KMS-11 (cell line): ENCODE measurements at regions not wholly inside any gene's neighbourhood (a gene's known extent, or its start where the extent isn't known, plus 50 kb on each side); places are given as distances from the start of the nearest gene placed in this dataset.

Experiments used
- H2AFZ ChIP-seq: fragments of 200-600 bp; sonication (generic); 2 replicates; pipeline ENCODE4 v1.6.1; 2016; ENCODE audit warnings: antibody characterized with exemption, mixed run types, low read depth
- H3K27ac ChIP-seq: fragments of 200-600 bp; sonication (generic); 2 replicates; pipeline ENCODE4 v1.6.1; 2016; ENCODE audit warnings: mild to moderate bottlenecking, mixed run types
- H3K27me3 ChIP-seq: fragments of 200-600 bp; sonication (generic); 2 replicates; pipeline ENCODE4 v1.6.1; 2017; ENCODE audit warnings: mild to moderate bottlenecking, low read depth, mixed run types, moderate library complexity; ENCODE audit not compliant: insufficient read depth
- H3K36me3 ChIP-seq: fragments of 200-600 bp; sonication (generic); 2 replicates; pipeline ENCODE4 v1.6.1; 2017; ENCODE audit warnings: mild to moderate bottlenecking, mixed run types; ENCODE audit not compliant: insufficient read depth
- H3K4me1 ChIP-seq: fragments of 200-600 bp; sonication (generic); 2 replicates; pipeline ENCODE4 v1.6.1; 2016; ENCODE audit warnings: mild to moderate bottlenecking, low read depth, mixed run types; ENCODE audit not compliant: poor library complexity, severe bottlenecking
- H3K4me2 ChIP-seq: fragments of 200-600 bp; sonication (generic); 2 replicates; pipeline ENCODE4 v1.7.0; 2016; ENCODE audit warnings: mild to moderate bottlenecking, mixed run types
- H3K4me3 ChIP-seq: fragments of 200-600 bp; sonication (generic); IDR thresholded peaks from 2 replicates; pipeline ENCODE4 v1.6.1; 2017; ENCODE audit warnings: low read depth, low read length, mixed read lengths; ENCODE audit not compliant: insufficient read depth
- H3K79me2 ChIP-seq: fragments of 200-600 bp; sonication (generic); 2 replicates; pipeline ENCODE4 v1.6.1; 2016; ENCODE audit warnings: low read depth, mixed run types; ENCODE audit not compliant: insufficient read depth
- H3K9ac ChIP-seq: fragments of 200-600 bp; sonication (generic); 2 replicates; pipeline ENCODE4 v1.6.1; 2016; ENCODE audit warnings: mild to moderate bottlenecking, mixed run types
- H4K20me1 ChIP-seq: fragments of 200-600 bp; sonication (generic); 2 replicates; pipeline ENCODE4 v1.6.1; 2016; ENCODE audit warnings: mild to moderate bottlenecking, mixed run types; ENCODE audit not compliant: insufficient read depth
- TF ChIP-seq, protein P1 (sequence below): fragments of 200-600 bp; sonication (generic); conservative IDR thresholded peaks from 2 replicates; pipeline ENCODE4 v1.6.1; 2017; ENCODE audit warnings: low read depth, mild to moderate bottlenecking, antibody characterized with exemption, low read length, moderate library complexity, mixed read lengths

DNA sequence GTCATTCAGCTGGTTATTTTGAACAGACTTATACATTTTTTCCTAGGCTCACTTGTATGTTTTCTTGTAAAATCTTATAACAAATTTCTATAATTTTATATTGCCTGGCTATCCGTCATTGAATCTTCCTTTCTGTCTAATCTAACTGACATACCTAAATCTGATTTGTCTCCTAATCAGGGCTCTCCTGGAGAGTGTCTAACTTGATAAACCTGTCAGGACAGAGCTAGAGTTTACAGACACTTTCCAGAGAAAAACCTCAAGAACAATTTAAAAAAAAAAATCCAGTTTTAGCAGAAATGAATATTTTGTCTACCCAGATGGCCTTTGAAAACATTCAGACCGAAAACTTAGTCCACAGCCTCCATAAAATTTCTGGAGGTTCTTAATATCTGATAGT lies 1305.8 kb downstream of the ROBO1 start:
- no peak overlapping the region for H3K27ac ChIP-seq
- H4K20me1 ChIP-seq, result no peaks in the 10 kb centered on the region
- TF ChIP-seq, protein P1, sequence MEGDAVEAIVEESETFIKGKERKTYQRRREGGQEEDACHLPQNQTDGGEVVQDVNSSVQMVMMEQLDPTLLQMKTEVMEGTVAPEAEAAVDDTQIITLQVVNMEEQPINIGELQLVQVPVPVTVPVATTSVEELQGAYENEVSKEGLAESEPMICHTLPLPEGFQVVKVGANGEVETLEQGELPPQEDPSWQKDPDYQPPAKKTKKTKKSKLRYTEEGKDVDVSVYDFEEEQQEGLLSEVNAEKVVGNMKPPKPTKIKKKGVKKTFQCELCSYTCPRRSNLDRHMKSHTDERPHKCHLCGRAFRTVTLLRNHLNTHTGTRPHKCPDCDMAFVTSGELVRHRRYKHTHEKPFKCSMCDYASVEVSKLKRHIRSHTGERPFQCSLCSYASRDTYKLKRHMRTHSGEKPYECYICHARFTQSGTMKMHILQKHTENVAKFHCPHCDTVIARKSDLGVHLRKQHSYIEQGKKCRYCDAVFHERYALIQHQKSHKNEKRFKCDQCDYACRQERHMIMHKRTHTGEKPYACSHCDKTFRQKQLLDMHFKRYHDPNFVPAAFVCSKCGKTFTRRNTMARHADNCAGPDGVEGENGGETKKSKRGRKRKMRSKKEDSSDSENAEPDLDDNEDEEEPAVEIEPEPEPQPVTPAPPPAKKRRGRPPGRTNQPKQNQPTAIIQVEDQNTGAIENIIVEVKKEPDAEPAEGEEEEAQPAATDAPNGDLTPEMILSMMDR, result no peak
- H3K4me2 ChIP-seq, result no peak overlapping the region
- no peaks in the 10 kb centered on the region for H3K4me1 ChIP-seq
- H3K36me3 ChIP-seq, result no peaks in the 10 kb centered on the region
- H3K4me3 ChIP-seq, result no peak overlapping the region
- H2AFZ ChIP-seq, result no peak overlapping the region
- no peaks in the 10 kb centered on the region for H3K27me3 ChIP-seq
- no peaks in the 10 kb centered on the region for H3K79me2 ChIP-seq
- H3K9ac ChIP-seq, result no peak overlapping the region

DNA sequence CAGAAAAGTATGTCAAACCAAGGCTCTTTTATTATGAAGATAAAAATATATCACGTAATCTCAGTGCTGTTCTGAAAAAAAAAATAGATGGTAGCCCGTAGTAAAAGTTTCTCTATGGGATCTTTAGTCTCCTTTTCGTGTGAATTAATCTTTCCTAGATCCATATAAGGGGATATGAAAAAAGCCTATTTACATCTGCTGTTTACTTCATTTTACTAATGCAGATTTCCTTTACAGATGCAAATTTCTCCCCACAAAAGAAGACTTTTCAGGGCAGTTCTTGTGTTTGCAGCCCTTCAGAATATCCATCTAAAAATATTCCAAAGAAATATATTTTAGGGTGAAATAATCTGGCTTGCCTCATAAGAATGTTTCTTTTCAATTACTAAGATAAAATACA lies 1291.7 kb downstream of the ROBO1 start:
- TF ChIP-seq, protein P1, result no peak
- Histone ChIP-seq H3K27me3 (no peaks in the 10 kb centered on the region), H3K36me3 (no peaks in the 10 kb centered on the region)

DNA sequence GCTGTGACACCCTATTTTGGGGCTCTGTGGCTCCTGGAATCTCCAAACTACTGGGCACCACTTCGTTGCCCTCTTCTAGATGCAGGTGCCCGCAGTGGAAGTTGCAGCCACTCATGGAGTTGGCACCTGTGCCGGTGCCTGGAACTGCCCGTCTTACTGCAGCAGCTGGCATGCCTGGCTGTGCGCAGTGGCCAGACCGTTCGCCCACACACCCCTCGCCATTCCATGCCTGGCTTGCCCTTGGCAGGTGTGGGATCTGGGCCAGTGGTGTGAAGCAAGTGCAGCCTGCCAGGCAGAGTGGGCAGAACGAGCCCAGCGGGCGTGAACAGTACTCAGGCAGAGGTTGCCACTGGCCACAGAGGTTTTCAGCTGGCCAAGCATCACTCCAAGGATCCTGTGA lies 1286.7 kb downstream of the ROBO1 start:
- Histone ChIP-seq H3K4me1 (no peaks in the 10 kb centered on the region), H3K4me2 (no peak overlapping the region), H3K4me3 (no peak overlapping the region), H2AFZ (no peak overlapping the region), H3K79me2 (no peaks in the 10 kb centered on the region), H3K27me3 (no peaks in the 10 kb centered on the region), H3K36me3 (no peaks in the 10 kb centered on the region), H4K20me1 (no peaks in the 10 kb centered on the region), H3K9ac (no peak overlapping the region), H3K27ac (no peak overlapping the region)
- TF ChIP-seq, protein P1, result no peak

More for the DNA sequence above, 1291.7 kb downstream of the ROBO1 start:
- no peak overlapping the region for H3K27ac ChIP-seq
- no peak overlapping the region for H2AFZ ChIP-seq
- H3K4me1 ChIP-seq, result no peaks in the 10 kb centered on the region
- H3K9ac ChIP-seq, result no peak overlapping the region
- no peaks in the 10 kb centered on the region for H3K79me2 ChIP-seq
- no peak overlapping the region for H3K4me3 ChIP-seq
- H4K20me1 ChIP-seq, result no peaks in the 10 kb centered on the region
- no peak overlapping the region for H3K4me2 ChIP-seq

DNA sequence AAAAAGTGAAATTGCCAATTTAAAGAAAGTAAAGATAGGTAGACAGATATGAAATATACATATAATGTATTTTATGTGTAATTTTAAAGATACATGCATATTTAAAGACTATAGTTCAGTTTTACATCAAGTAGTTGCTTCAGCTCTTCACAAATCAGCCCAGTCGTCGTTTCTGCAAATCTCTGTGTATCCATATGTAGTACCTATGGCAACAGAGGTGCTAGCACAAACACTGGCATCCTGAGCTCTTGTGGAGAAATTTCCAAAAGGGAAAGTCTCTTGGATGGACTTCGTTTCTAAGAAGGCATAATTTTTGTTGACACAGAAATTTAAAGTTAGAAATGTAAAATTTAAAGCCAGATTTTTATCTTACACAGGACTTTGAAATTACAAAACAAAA lies 1284.7 kb downstream of the ROBO1 start:
- TF ChIP-seq, protein P1, result no peak
- H3K4me3 ChIP-seq, result no peak overlapping the region

More for the DNA sequence above, 1284.7 kb downstream of the ROBO1 start:
- Histone ChIP-seq H3K4me1 (no peaks in the 10 kb centered on the region), H3K4me2 (no peak overlapping the region), H3K27ac (no peak overlapping the region), H3K9ac (no peak overlapping the region), H4K20me1 (no peaks in the 10 kb centered on the region), H3K79me2 (no peaks in the 10 kb centered on the region), H2AFZ (no peak overlapping the region), H3K36me3 (no peaks in the 10 kb centered on the region), H3K27me3 (no peaks in the 10 kb centered on the region)
